ENCODE measurements at regions not wholly inside any gene's neighbourhood (a gene's known extent, or its start where the extent isn't known, plus 50 kb on each side); places are given as distances from the start of the nearest gene placed in this dataset.
"Not testable (repeated sequence)": the region's sequence is repeated elsewhere in the genome, so short reads cannot be mapped to it uniquely, and the experiment has no call there.

GRCh38 chr4:181821039-181822004, 421.9 kb upstream of the TENM3 start:
- DNase-seq (ENCODE audit: low read depth), result no peak

GRCh38 chr4:181822005-181822375, 421.2 kb upstream of the TENM3 start:
- no peak for DNase-seq (ENCODE audit: low read depth)

GRCh38 chr4:181823183-181823582, 420.0 kb upstream of the TENM3 start:
- DNase-seq (ENCODE audit: low read depth), result no peak

GRCh38 chr4:181823645-181824044, 419.6 kb upstream of the TENM3 start:
- no peak for DNase-seq (ENCODE audit: low read depth)

- DNase-seq (ENCODE audit: low read depth), result no peak
Observed at GRCh38 chr4:181825564-181825963, 417.6 kb upstream of the TENM3 start.

- DNase-seq (ENCODE audit: low read depth), result no peak
Observed at GRCh38 chr4:181827246-181827645, 416.0 kb upstream of the TENM3 start.

GRCh38 chr4:181830404-181831035, 412.7 kb upstream of the TENM3 start:
- DNase-seq (ENCODE audit: low read depth), result no peak

- DNase-seq (ENCODE audit: low read depth), result no peak
Observed at GRCh38 chr4:181834071-181834470, 409.1 kb upstream of the TENM3 start.

- no peak for DNase-seq (ENCODE audit: low read depth)
Observed at GRCh38 chr4:181835348-181835747, 407.9 kb upstream of the TENM3 start.

- DNase-seq (ENCODE audit: low read depth), result no peak
Observed at GRCh38 chr4:181838253-181838652, 404.9 kb upstream of the TENM3 start.

- DNase-seq (ENCODE audit: low read depth), result not testable (repeated sequence)
Observed at GRCh38 chr4:181843797-181844196, 399.4 kb upstream of the TENM3 start.

- no peak for DNase-seq (ENCODE audit: low read depth)
Observed at GRCh38 chr4:181845617-181846016, 397.6 kb upstream of the TENM3 start.

GRCh38 chr4:181846934-181847333, 396.3 kb upstream of the TENM3 start:
- DNase-seq (ENCODE audit: low read depth), result no peak

- DNase-seq (ENCODE audit: low read depth), result no peak
Observed at GRCh38 chr4:181848357-181848756, 394.8 kb upstream of the TENM3 start.

- no peak for DNase-seq (ENCODE audit: low read depth)
Observed at GRCh38 chr4:181849472-181849871, 393.7 kb upstream of the TENM3 start.

- no peak for DNase-seq (ENCODE audit: low read depth)
Observed at GRCh38 chr4:181853881-181854511, 389.2 kb upstream of the TENM3 start.

- DNase-seq (ENCODE audit: low read depth), result no peak
Observed at GRCh38 chr4:181855307-181855706, 387.9 kb upstream of the TENM3 start.

GRCh38 chr4:181857471-181857870, 385.7 kb upstream of the TENM3 start:
- not testable (repeated sequence) for DNase-seq (ENCODE audit: low read depth)

- no peak for DNase-seq (ENCODE audit: low read depth)
Observed at GRCh38 chr4:181858741-181859140, 384.5 kb upstream of the TENM3 start.

- no peak for DNase-seq (ENCODE audit: low read depth)
Observed at GRCh38 chr4:181859439-181859838, 383.8 kb upstream of the TENM3 start.

- no peak for DNase-seq (ENCODE audit: low read depth)
Observed at GRCh38 chr4:181860157-181860556, 383.0 kb upstream of the TENM3 start.

- DNase-seq (ENCODE audit: low read depth), result no peak
Observed at GRCh38 chr4:181860668-181861067, 382.5 kb upstream of the TENM3 start.

GRCh38 chr4:181863856-181864255, 379.3 kb upstream of the TENM3 start:
- no peak for DNase-seq (ENCODE audit: low read depth)

Measured in activated T-cell treated with anti-CD3 and anti-CD28 coated beads for 24 hours (primary cell).